Esophagus squamous epithelium (tissue), 5 donors: ENCODE measurements at regions not wholly inside any gene's neighbourhood (a gene's known extent, or its start where the extent isn't known, plus 50 kb on each side); places are given as distances from the start of the nearest gene placed in this dataset.

Experiments
- DNase-seq: peaks from one replicate; lab custom pipeline; 2025; lab: John Stamatoyannopoulos, UW
- H3K27ac ChIP-seq, 4 donors: fragments of 200-600 bp; sonication (generic); one replicate each; pipeline ENCODE4 v1.5.1; 2016 to 2019; ENCODE audit warnings: mild to moderate bottlenecking in 1 of 4
- H3K27me3 ChIP-seq, 4 donors: fragments of 200-600 bp; sonication (generic); 1 replicate in 3 of 4; 2 replicates in 1 of 4; pipeline versions ENCODE4 v1.5.1 to v1.6.0; 2017 to 2021; ENCODE audit warnings: antibody characterized with exemption in 1 of 4
- H3K36me3 ChIP-seq, 3 donors: fragments of 200-600 bp; sonication (generic); one replicate each; pipeline ENCODE4 v1.5.1; 2016 to 2019
- H3K4me1 ChIP-seq, 3 donors: fragments of 200-600 bp; sonication (generic); one replicate each; pipeline ENCODE4 v1.5.1; 2017 to 2019
- H3K4me3 ChIP-seq, 4 donors: fragments of 200-600 bp; sonication (generic); 1 replicate in 3 of 4; 2 replicates in 1 of 4; pipeline ENCODE4 v1.5.1; 2016 to 2019; ENCODE audit warnings: mild to moderate bottlenecking in 2 of 4, moderate library complexity in 1 of 4
- H3K9me3 ChIP-seq, 3 donors: fragments of 200-600 bp; sonication (generic); one replicate each; pipeline ENCODE4 v1.5.1; 2016 to 2019
- POLR2A ChIP-seq, 4 donors: fragments of 450-650 bp; IDR thresholded peaks; one replicate each; pipeline ENCODE4 v1.6.1; 2017; ENCODE audit warnings: antibody characterized with exemption in 4 of 4, mild to moderate bottlenecking in 4 of 4, moderate library complexity in 3 of 4
- WGBS, 2 donors: methylation state at CpG; one replicate each; pipeline ENCODE4 v1.1.5; 2018; 5-methylcytosine and 5-hydroxymethylcytosine counted together
- intact Hi-C: fragments of 100-400 bp; cut with DNase I; formaldehyde crosslinking; loops from one replicate; pipeline ENCODE4 v1.15.0; 2022
- TF ChIP-seq, protein P1 (sequence below), 6 experiments: fragments of 450-650 bp in 4 of 6; fragments of 200-600 bp in 2 of 6; sonication (generic) in 2 of 6; IDR thresholded peaks; one replicate each; pipeline ENCODE4 v1.5.1; 2016 to 2019; ENCODE audit warnings: antibody characterized with exemption in 6 of 6, mild to moderate bottlenecking in 4 of 6, moderate library complexity in 4 of 6
- donor health status: DM: yes; HTN: yes; CAD: no.

DNA sequence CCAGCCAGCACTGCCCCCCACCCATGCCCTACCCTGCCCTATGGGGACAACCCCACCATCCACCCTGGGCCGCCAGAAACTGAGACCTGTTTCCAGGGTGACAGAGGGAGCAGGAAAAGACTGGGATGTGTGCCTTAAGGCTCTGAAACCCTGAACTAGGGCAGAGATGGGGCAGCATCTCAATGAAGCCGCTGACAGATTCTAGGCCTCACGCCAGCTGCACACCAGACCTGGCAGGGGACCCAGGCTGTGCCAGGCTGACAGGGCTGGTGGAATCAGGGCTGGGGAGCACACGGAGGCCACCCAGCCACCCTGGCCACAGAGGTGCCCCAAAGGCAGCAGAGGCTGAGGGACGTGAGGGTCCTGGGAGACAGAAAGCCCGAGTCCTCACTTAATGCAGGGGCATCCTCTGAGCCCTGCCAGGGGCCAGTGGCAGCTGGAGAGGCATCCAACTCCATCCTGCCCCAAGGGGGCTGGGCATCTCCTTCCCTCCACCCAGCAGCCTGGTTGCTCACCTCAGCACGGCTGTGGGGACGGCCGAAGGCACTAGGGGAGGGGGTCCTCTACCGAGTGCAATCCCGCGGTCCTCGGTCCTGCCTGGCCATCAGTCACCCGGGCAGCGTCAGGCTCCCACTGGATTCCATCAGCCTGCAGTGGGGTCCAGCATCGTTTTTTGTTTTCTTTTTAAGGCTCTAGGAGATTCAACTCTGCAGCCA is 169.2 kb downstream of the ZFP36L2 start:
- Histone ChIP-seq H3K27me3 (no peaks in the 10 kb centered on the region), H3K4me1 (peaks cover 5 to 29% (median 10%) of the 10 kb centered on the region in 3 donors), H3K9me3 (peaks cover 0 to 6% (median 0%) of the 10 kb centered on the region in 3 donors), H3K36me3 (no peaks in the 10 kb centered on the region), H3K27ac (no peak overlapping the region), H3K4me3 (no peak overlapping the region)
- TF ChIP-seq, protein P1, sequence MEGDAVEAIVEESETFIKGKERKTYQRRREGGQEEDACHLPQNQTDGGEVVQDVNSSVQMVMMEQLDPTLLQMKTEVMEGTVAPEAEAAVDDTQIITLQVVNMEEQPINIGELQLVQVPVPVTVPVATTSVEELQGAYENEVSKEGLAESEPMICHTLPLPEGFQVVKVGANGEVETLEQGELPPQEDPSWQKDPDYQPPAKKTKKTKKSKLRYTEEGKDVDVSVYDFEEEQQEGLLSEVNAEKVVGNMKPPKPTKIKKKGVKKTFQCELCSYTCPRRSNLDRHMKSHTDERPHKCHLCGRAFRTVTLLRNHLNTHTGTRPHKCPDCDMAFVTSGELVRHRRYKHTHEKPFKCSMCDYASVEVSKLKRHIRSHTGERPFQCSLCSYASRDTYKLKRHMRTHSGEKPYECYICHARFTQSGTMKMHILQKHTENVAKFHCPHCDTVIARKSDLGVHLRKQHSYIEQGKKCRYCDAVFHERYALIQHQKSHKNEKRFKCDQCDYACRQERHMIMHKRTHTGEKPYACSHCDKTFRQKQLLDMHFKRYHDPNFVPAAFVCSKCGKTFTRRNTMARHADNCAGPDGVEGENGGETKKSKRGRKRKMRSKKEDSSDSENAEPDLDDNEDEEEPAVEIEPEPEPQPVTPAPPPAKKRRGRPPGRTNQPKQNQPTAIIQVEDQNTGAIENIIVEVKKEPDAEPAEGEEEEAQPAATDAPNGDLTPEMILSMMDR (IDR thresholded peaks at IDR 0.05) = no peak
- no peak for TF ChIP-seq POLR2A (IDR thresholded peaks at IDR 0.05)
- DNase-seq = no peak
- intact Hi-C loops = no loop called here
- 69 to 85% methylated on average over 5 to 10 of the region's 16 CpGs for WGBS, 2 donors

DNA sequence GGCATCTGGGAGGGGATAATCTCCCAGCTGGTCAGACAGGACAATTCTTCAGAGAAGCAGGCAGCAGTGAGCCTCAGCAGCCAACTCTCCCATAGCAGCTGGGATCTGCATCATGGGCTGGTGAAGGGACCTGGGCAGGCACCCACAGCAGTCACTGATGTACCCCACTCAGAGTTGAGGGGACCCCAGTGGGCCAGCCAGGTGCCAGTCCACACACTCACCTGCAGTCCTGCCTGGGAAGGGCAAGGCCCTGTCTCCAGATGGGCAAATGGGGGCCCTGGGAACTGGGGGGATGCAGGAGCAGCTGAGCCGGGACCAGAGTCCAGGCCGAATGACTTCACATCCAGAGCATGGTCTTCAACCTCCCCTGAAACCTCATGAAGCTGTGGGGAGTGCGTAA is 170.4 kb downstream of the ZFP36L2 start:
- Histone ChIP-seq H3K4me1 (peaks cover 5 to 41% (median 12%) of the 10 kb centered on the region in 3 donors), H3K27ac (no peak overlapping the region), H3K36me3 (no peaks in the 10 kb centered on the region), H3K4me3 (no peak overlapping the region), H3K27me3 (no peaks in the 10 kb centered on the region), H3K9me3 (no peaks in the 10 kb centered on the region)
- no peak for TF ChIP-seq POLR2A (IDR thresholded peaks at IDR 0.05)
- TF ChIP-seq, protein P1 (IDR thresholded peaks at IDR 0.05) = no peak
- 50 to 100% methylated on average over 1 to 2 of the region's 3 CpGs for WGBS, 2 donors
- no peak for DNase-seq
- intact Hi-C loops = no loop called here

DNA sequence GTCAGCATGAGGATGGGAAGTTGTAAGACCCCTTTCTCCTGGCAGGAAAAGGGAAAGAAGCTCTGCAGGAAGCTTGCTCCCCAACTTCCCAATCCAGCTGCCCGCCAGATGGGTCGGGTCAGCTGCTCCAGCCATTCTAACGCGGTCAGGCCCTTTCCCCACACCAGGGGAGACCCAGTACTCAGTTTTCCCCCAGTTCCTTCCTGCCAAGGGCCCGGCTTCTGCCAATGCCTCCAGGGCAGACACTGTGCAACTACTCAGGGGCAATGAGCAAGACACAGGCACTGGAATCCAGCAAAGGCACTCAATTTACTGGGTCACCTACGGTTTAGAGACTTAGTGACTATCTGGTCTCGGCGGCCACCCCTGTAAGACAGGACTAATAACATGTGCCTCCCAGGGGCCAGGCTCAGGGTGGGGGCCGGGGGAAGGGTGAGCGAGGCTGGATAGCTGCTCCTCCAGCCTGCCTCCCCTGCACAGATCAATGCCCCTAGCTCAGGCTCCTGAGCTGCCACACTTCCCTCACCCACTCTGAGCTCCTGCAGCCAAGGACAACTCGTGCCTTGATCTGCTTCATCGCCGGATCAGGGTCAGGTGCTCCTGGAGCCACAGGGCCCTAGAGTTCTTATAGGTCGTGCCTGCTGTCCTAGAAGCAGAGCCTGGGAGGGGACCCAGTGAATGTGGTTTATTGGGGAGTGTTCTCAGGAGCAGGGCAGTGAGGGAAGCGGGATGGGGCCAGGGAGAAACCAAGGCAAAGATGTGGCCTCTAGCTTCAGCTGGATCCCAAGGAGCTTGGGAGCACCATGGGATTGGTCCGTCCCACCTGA is 171.1 kb downstream of the ZFP36L2 start:
- DNase-seq = no peak
- no peak overlapping the region for H3K27ac ChIP-seq
- WGBS, 2 donors = 90 to 96% methylated on average over 5 to 6 of the region's 16 CpGs
- no peaks in the 10 kb centered on the region for H3K9me3 ChIP-seq
- H3K4me3 ChIP-seq = no peak overlapping the region
- H3K36me3 ChIP-seq = no peaks in the 10 kb centered on the region
- TF ChIP-seq POLR2A (IDR thresholded peaks at IDR 0.05) = no peak
- TF ChIP-seq, protein P1 (IDR thresholded peaks at IDR 0.05) = no peak
- intact Hi-C loops = no loop called here
- no peaks in the 10 kb centered on the region for H3K27me3 ChIP-seq
- H3K4me1 ChIP-seq = peaks cover 5 to 48% (median 15%) of the 10 kb centered on the region in 3 donors

DNA sequence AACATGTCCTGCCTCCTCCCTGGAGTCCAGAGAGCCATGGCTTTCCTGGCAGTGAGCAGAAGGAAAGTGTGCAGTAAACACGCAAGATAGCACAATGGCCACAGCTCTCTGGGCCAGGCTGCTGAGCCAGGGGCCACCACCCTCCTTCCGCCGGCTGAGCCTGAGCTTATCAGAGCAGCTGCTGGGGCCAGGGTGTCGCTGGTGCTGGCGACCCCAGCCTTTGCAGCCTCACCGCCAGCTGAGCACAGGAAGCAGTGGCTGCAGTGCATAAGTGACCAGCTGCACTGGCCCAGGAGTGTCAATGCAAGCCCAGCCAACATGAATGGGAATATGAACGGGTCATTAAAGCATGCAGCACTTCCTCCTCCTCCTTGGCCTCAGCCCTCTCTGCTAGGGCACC is 172.0 kb downstream of the ZFP36L2 start:
- no peaks in the 10 kb centered on the region for H3K9me3 ChIP-seq
- peaks cover 5 to 43% (median 10%) of the 10 kb centered on the region in 3 donors for H3K4me1 ChIP-seq
- H3K27ac ChIP-seq = no peak overlapping the region
- H3K27me3 ChIP-seq = no peaks in the 10 kb centered on the region
- no peak for DNase-seq
- TF ChIP-seq POLR2A (IDR thresholded peaks at IDR 0.05) = no peak
- TF ChIP-seq, protein P1 (IDR thresholded peaks at IDR 0.05) = no peak
- intact Hi-C loops = no loop called here
- H3K36me3 ChIP-seq = no peaks in the 10 kb centered on the region
- 82 to 89% methylated on average over 3 to 6 of the region's 7 CpGs for WGBS, 2 donors
- no peak overlapping the region for H3K4me3 ChIP-seq

DNA sequence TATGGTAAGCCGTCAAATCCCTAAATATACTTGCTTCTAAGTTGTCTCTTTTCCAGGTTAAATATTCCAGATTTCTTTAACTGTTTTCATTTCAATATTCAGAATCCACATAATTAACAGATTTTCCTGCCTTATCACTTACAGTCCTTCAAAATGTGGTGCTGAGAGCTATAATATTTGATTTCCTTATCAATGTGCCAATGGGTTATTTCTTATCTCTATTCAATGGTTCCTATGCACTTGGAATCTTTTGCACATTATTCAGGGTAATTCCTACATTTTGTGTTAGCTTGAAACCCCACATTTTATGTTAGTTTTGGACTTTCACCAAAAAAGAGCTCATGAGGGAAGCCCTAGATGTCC is 173.5 kb downstream of the ZFP36L2 start:
- intact Hi-C loops = no loop called here
- no peaks in the 10 kb centered on the region for H3K36me3 ChIP-seq
- no peak overlapping the region for H3K4me3 ChIP-seq
- no peaks in the 10 kb centered on the region for H3K27me3 ChIP-seq
- peaks cover 0 to 35% (median 5%) of the 10 kb centered on the region in 3 donors for H3K4me1 ChIP-seq
- TF ChIP-seq, protein P1 (IDR thresholded peaks at IDR 0.05) = no peak
- no peak for TF ChIP-seq POLR2A (IDR thresholded peaks at IDR 0.05)
- no peak for DNase-seq
- no peaks in the 10 kb centered on the region for H3K9me3 ChIP-seq
- 100% methylated on average over 1 of the region's 1 CpG for WGBS, 2 donors
- H3K27ac ChIP-seq = no peak overlapping the region
